Mucosa of stomach (tissue), 1 donor: ENCODE measurements at regions not wholly inside any gene's neighbourhood (a gene's known extent, or its start where the extent isn't known, plus 50 kb on each side); places are given as distances from the start of the nearest gene placed in this dataset.

Source experiments
- H3K27me3 ChIP-seq: one replicate; pipeline ENCODE4 v1.7.0; 2013; ENCODE audit warnings: mild to moderate bottlenecking, low read length; ENCODE audit not compliant: control insufficient read depth, insufficient read depth
- H3K36me3 ChIP-seq: one replicate; pipeline ENCODE4 v1.7.0; 2013; ENCODE audit warnings: low read length; ENCODE audit not compliant: control insufficient read depth, insufficient read depth
- H3K4me1 ChIP-seq: one replicate; pipeline ENCODE4 v1.7.0; 2013; ENCODE audit warnings: mild to moderate bottlenecking, low read length; ENCODE audit not compliant: control insufficient read depth, insufficient read depth
- H3K4me3 ChIP-seq: one replicate; pipeline ENCODE4 v1.7.0; 2013; ENCODE audit warnings: low read length
- H3K9ac ChIP-seq: one replicate; pipeline ENCODE4 v1.7.0; 2013; ENCODE audit warnings: mild to moderate bottlenecking, low read length, moderate library complexity
- H3K9me3 ChIP-seq: one replicate; pipeline ENCODE4 v1.7.0; 2013; ENCODE audit warnings: mild to moderate bottlenecking, low read length, moderate library complexity; ENCODE audit not compliant: control insufficient read depth
- donor health status: Pancreatic carcinoma.

- no peaks in the 10 kb centered on the region for H3K36me3 ChIP-seq
- no peaks in the 10 kb centered on the region for H3K4me1 ChIP-seq
- H3K4me3 ChIP-seq: no peak overlapping the region
Observed at GRCh38 chr15:96882121-96882772, 551.7 kb downstream of the NR2F2 start.

GRCh38 chr15:96887730-96888129, 557.2 kb downstream of the NR2F2 start:
- H3K36me3 ChIP-seq: no peaks in the 10 kb centered on the region

More at GRCh38 chr15:96882121-96882772, 551.7 kb downstream of the NR2F2 start:
- no peak overlapping the region for H3K9ac ChIP-seq
- no peaks in the 10 kb centered on the region for H3K27me3 ChIP-seq
- no peaks in the 10 kb centered on the region for H3K9me3 ChIP-seq

GRCh38 chr15:96888764-96889163, 558.3 kb downstream of the NR2F2 start:
- Histone ChIP-seq H3K9me3 (no peaks in the 10 kb centered on the region), H3K9ac (no peak overlapping the region), H3K4me1 (no peaks in the 10 kb centered on the region), H3K27me3 (no peaks in the 10 kb centered on the region), H3K36me3 (no peaks in the 10 kb centered on the region), H3K4me3 (no peak overlapping the region)

More at GRCh38 chr15:96887730-96888129, 557.2 kb downstream of the NR2F2 start:
- H3K9ac ChIP-seq: no peak overlapping the region
- no peak overlapping the region for H3K4me3 ChIP-seq
- no peaks in the 10 kb centered on the region for H3K9me3 ChIP-seq
- no peaks in the 10 kb centered on the region for H3K4me1 ChIP-seq
- no peaks in the 10 kb centered on the region for H3K27me3 ChIP-seq

GRCh38 chr15:96889734-96890480, 559.4 kb downstream of the NR2F2 start:
- H3K27me3 ChIP-seq: no peaks in the 10 kb centered on the region
- no peak overlapping the region for H3K4me3 ChIP-seq
- H3K9ac ChIP-seq: no peak overlapping the region
- H3K9me3 ChIP-seq: no peaks in the 10 kb centered on the region
- H3K36me3 ChIP-seq: no peaks in the 10 kb centered on the region
- no peaks in the 10 kb centered on the region for H3K4me1 ChIP-seq

- Histone ChIP-seq H3K4me1 (no peaks in the 10 kb centered on the region), H3K9me3 (no peaks in the 10 kb centered on the region), H3K27me3 (no peaks in the 10 kb centered on the region), H3K9ac (no peak overlapping the region), H3K36me3 (no peaks in the 10 kb centered on the region), H3K4me3 (no peak overlapping the region)
Observed at GRCh38 chr15:96891046-96891445, 560.5 kb downstream of the NR2F2 start.

GRCh38 chr15:96893159-96893906, 562.8 kb downstream of the NR2F2 start:
- Histone ChIP-seq H3K9ac (no peak overlapping the region), H3K4me3 (no peak overlapping the region), H3K9me3 (no peaks in the 10 kb centered on the region), H3K4me1 (no peaks in the 10 kb centered on the region), H3K36me3 (no peaks in the 10 kb centered on the region), H3K27me3 (no peaks in the 10 kb centered on the region)

GRCh38 chr15:96894659-96895058, 564.2 kb downstream of the NR2F2 start:
- Histone ChIP-seq H3K9ac (no peak overlapping the region), H3K36me3 (no peaks in the 10 kb centered on the region), H3K4me1 (no peaks in the 10 kb centered on the region), H3K4me3 (no peak overlapping the region), H3K27me3 (no peaks in the 10 kb centered on the region), H3K9me3 (no peaks in the 10 kb centered on the region)

- H3K4me1 ChIP-seq: no peaks in the 10 kb centered on the region
- H3K9me3 ChIP-seq: no peaks in the 10 kb centered on the region
Observed at GRCh38 chr15:96896766-96897165, 566.3 kb downstream of the NR2F2 start.

GRCh38 chr15:96914081-96914480, 583.6 kb downstream of the NR2F2 start:
- H3K9me3 ChIP-seq: no peaks in the 10 kb centered on the region
- no peaks in the 10 kb centered on the region for H3K27me3 ChIP-seq
- no peak overlapping the region for H3K9ac ChIP-seq
- H3K36me3 ChIP-seq: no peaks in the 10 kb centered on the region
- no peaks in the 10 kb centered on the region for H3K4me1 ChIP-seq
- H3K4me3 ChIP-seq: no peak overlapping the region

More at GRCh38 chr15:96896766-96897165, 566.3 kb downstream of the NR2F2 start:
- Histone ChIP-seq H3K9ac (no peak overlapping the region), H3K27me3 (no peaks in the 10 kb centered on the region), H3K4me3 (no peak overlapping the region), H3K36me3 (no peaks in the 10 kb centered on the region)

- no peak overlapping the region for H3K9ac ChIP-seq
- H3K9me3 ChIP-seq: no peaks in the 10 kb centered on the region
- H3K4me1 ChIP-seq: no peaks in the 10 kb centered on the region
- H3K36me3 ChIP-seq: no peaks in the 10 kb centered on the region
- no peak overlapping the region for H3K4me3 ChIP-seq
- H3K27me3 ChIP-seq: no peaks in the 10 kb centered on the region
Observed at GRCh38 chr15:96916750-96917149, 586.2 kb downstream of the NR2F2 start.

- no peak overlapping the region for H3K4me3 ChIP-seq
- no peaks in the 10 kb centered on the region for H3K4me1 ChIP-seq
- H3K36me3 ChIP-seq: no peaks in the 10 kb centered on the region
- no peak overlapping the region for H3K9ac ChIP-seq
- H3K27me3 ChIP-seq: no peaks in the 10 kb centered on the region
- H3K9me3 ChIP-seq: no peaks in the 10 kb centered on the region
Observed at GRCh38 chr15:96924570-96924969, 594.1 kb downstream of the NR2F2 start.
